ENCODE measurements at regions not wholly inside any gene's neighbourhood (a gene's known extent, or its start where the extent isn't known, plus 50 kb on each side); places are given as distances from the start of the nearest gene placed in this dataset.

DNA sequence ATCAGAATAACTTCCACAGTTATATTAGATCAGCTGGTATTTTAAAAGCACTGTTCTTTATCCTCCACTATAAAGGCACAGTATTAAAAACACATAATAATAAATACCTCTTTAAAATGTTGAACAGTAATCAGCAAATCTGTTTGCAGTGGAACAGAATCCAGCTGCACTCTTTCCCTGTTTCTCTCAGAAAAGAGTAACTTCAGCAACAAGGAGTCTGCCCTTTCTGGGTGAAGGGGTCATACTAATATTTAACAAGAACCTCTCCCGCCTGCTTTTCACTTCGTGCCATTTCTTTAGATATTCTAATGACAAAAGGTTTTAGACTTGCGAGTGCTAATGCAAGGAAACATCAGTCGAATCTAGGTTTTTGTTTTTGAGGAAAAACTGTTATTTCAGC, 194.2 kb upstream of the FMN2 start:
- no peaks in the 10 kb centered on the region for H3K9me3 ChIP-seq

DNA sequence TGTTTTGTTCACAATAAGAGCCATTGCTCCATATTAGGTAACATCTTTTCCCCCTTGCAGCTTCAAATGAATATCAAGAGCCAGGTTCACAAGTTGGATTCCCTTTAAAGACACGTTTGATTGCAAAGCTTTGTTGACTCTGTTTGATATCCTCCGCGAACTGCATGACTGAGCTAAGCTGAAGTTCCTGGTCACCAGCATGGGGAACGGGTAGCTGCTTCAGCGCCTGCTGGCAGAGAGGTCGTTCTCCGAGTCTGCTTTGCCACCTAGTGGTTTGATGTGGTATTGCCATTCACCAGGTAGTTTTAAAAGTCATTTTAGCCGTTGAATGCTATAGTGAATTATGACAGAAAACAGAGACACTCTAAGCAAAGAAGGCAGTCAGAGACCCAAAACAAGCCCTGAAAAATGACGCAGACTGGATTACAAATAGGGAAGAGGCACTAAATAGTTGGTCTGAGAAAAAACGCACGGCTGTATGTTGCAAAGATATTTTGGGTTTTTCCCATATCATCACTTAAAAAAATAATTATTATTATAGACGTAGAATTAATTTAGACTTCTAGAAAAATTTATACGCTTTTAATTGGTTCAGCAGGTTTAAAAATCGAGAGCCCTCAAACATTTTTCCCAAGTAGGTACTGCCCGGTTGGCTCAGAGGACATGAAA, 193.5 kb upstream of the FMN2 start:
- H3K4me1 ChIP-seq: peaks cover 0 to 6% (median 1%) of the 10 kb centered on the region in 4 donors
- TF ChIP-seq, protein P1, sequence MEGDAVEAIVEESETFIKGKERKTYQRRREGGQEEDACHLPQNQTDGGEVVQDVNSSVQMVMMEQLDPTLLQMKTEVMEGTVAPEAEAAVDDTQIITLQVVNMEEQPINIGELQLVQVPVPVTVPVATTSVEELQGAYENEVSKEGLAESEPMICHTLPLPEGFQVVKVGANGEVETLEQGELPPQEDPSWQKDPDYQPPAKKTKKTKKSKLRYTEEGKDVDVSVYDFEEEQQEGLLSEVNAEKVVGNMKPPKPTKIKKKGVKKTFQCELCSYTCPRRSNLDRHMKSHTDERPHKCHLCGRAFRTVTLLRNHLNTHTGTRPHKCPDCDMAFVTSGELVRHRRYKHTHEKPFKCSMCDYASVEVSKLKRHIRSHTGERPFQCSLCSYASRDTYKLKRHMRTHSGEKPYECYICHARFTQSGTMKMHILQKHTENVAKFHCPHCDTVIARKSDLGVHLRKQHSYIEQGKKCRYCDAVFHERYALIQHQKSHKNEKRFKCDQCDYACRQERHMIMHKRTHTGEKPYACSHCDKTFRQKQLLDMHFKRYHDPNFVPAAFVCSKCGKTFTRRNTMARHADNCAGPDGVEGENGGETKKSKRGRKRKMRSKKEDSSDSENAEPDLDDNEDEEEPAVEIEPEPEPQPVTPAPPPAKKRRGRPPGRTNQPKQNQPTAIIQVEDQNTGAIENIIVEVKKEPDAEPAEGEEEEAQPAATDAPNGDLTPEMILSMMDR (IDR thresholded peaks at IDR 0.05): peak; percentile 90 to 94 (median 92)
- no peak for TF ChIP-seq POLR2A (IDR thresholded peaks at IDR 0.05)
- ATAC-seq (peak; percentile 99 to 100 (median 100)), DNase-seq (peak; percentile 77 to 79 (median 78))
- intact Hi-C loops (cut with DNase I): loop anchor here in 1 of 2 donors (10.0 kb wide), 1 partner anchor 493 kb away; no protein-coding TSS in a partner anchor
- no peaks in the 10 kb centered on the region for H3K9me3 ChIP-seq
- WGBS (ENCODE audit: insufficient coverage, low coverage, low lambda C conversion rate, missing lambda C conversion rate): 15% methylated on average over 15 of the region's 15 CpGs
- H3K4me3 ChIP-seq: no peak overlapping the region
- no peaks in the 10 kb centered on the region for H3K36me3 ChIP-seq
- no peak overlapping the region for H3K27ac ChIP-seq
- no peaks in the 10 kb centered on the region for H3K27me3 ChIP-seq

More for the DNA sequence above, 194.2 kb upstream of the FMN2 start:
- DNase-seq (no peak), ATAC-seq (no peak)
- Histone ChIP-seq H3K27ac (no peak overlapping the region), H3K27me3 (no peaks in the 10 kb centered on the region), H3K36me3 (no peaks in the 10 kb centered on the region), H3K4me3 (no peak overlapping the region), H3K4me1 (peaks cover 0 to 6% (median 1%) of the 10 kb centered on the region in 4 donors)
- TF ChIP-seq, protein P1 (IDR thresholded peaks at IDR 0.05): no peak
- no peak for TF ChIP-seq POLR2A (IDR thresholded peaks at IDR 0.05)
- WGBS (ENCODE audit: insufficient coverage, low coverage, low lambda C conversion rate, missing lambda C conversion rate): 16% methylated on average over 4 of the region's 4 CpGs
- intact Hi-C loops (cut with DNase I): loop anchor here in 1 of 2 donors (10.0 kb wide), 1 partner anchor 493 kb away; no protein-coding TSS in a partner anchor

DNA sequence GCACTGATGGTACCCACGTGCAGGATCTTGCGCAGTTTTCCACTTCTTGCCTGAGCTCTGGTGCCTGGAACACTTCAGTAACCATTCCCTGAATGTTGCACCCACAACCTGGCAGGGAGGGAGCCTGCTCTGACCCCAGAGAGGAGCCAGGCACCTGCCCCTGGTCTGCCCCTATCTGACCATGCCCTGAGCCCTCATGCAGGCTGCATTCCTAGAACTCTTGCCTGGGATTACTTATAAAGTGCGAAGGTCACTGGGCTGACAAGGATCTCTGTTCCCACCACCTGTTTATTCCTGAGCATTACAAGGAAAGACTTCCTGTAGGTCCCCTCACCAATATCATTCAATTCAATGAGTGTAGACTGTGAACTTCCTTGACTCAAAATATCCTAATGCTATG, 191.9 kb upstream of the FMN2 start:
- no peak for TF ChIP-seq POLR2A (IDR thresholded peaks at IDR 0.05)
- TF ChIP-seq, protein P1 (IDR thresholded peaks at IDR 0.05): no peak
- ATAC-seq (peak in 3 of 4 donors; percentile 24 to 46 (median 39)), DNase-seq (no peak)
- H3K36me3 ChIP-seq: no peaks in the 10 kb centered on the region
- H3K27ac ChIP-seq: no peak overlapping the region
- H3K4me1 ChIP-seq: peaks cover 0 to 6% (median 1%) of the 10 kb centered on the region in 4 donors
- intact Hi-C loops (cut with DNase I): loop anchor here in 1 of 2 donors (10.0 kb wide), 1 partner anchor 495 kb away; no protein-coding TSS in a partner anchor
- no peaks in the 10 kb centered on the region for H3K9me3 ChIP-seq
- H3K27me3 ChIP-seq: no peaks in the 10 kb centered on the region
- 47% methylated on average over 3 of the region's 3 CpGs for WGBS (ENCODE audit: insufficient coverage, low coverage, low lambda C conversion rate, missing lambda C conversion rate)
- H3K4me3 ChIP-seq: no peak overlapping the region

DNA sequence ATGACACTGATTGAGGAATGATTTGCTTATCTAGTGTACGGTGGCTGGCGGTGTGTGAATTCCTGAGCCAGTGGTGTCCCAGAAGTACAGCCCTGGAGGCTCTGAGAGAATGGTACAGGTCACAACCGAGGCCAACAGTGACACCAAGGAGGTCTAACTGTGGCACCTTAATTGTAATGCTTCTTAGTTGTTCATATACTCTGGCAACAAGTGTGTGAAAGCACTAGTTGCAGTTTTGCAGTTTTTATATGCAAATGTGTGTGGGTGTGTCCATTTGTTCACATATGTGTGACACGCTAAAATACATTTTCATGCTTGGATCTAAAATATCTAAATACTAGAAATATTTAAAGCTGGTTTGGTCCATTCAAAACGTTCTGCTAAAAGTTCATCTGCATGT, 185.3 kb upstream of the FMN2 start:
- Histone ChIP-seq H3K27me3 (no peaks in the 10 kb centered on the region), H3K9me3 (no peaks in the 10 kb centered on the region), H3K27ac (no peak overlapping the region), H3K4me3 (no peak overlapping the region), H3K36me3 (no peaks in the 10 kb centered on the region), H3K4me1 (no peaks in the 10 kb centered on the region)
- no peak for TF ChIP-seq POLR2A (IDR thresholded peaks at IDR 0.05)
- TF ChIP-seq, protein P1 (IDR thresholded peaks at IDR 0.05): no peak
- DNase-seq (no peak), ATAC-seq (no peak)
- intact Hi-C loops (cut with DNase I): no loop called here
- 46% methylated on average over 5 of the region's 5 CpGs for WGBS (ENCODE audit: insufficient coverage, low coverage, low lambda C conversion rate, missing lambda C conversion rate)

All from right lobe of liver (tissue), 6 donors.